Putamen (tissue), 1 donor: ENCODE measurements at regions not wholly inside any gene's neighbourhood (a gene's known extent, or its start where the extent isn't known, plus 50 kb on each side); places are given as distances from the start of the nearest gene placed in this dataset.
"Not testable (repeated sequence)": the region's sequence is repeated elsewhere in the genome, so short reads cannot be mapped to it uniquely, and the experiment has no call there.

ENCODE experiments used
- DNase-seq: peaks from one replicate; pipeline ENCODE4 v3.0.0-alpha.2; 2016; ENCODE audit warnings: low spot score

DNA sequence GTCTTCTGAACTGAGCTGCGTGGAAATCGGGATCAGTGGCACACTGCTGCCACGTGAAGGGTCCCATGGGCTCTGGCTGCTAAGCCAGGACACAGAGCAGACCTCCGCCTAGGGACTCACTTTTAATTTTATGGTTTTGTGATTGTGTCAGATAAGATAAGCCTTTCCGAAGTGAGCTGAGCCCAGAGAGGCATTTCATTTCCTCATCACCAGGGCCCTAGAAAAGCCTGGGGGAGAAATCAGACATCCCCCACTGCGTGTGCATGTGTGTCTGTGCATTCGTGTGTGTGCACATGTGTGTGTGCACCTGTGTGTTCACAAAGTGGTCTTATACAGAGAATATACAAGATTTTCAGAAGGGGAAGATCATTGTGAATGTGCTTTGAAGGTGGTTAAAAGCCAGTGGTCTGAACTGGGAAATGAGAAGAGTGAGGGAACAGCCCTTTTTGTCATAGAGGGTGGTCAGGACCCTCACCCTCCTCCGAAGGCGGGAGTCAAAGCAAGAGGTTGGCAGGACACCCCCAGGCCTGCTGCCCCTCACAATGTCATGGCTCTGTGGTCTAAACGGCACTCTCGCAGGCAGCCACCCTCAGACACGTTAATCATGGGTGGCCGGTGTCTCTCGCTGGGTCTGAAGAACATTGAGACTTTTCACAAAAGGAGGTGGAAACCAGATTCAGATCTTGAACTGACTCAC, 176.1 kb upstream of the PFKP start:
- DNase-seq, result no peak

DNA sequence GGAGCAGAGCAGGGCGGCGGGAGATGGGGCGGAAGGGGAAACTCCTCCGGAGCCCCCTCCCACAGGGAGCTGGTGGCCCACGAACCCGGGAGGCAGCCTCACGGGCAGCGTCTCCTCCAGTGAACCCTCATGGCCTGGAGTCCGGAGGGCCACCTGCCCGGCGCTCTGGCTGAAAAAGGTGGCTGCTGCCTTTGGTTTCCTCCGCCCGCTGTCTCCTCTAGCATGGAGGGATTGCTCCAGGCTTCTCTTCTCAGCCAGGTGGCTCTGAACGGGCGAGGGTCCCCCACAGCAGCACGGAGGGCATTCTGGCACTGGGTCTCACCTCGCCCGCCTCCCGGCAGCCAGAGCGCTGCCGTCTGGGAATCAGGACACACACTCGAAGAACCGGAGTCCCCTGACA, 177.3 kb upstream of the PFKP start:
- no peak for DNase-seq

DNA sequence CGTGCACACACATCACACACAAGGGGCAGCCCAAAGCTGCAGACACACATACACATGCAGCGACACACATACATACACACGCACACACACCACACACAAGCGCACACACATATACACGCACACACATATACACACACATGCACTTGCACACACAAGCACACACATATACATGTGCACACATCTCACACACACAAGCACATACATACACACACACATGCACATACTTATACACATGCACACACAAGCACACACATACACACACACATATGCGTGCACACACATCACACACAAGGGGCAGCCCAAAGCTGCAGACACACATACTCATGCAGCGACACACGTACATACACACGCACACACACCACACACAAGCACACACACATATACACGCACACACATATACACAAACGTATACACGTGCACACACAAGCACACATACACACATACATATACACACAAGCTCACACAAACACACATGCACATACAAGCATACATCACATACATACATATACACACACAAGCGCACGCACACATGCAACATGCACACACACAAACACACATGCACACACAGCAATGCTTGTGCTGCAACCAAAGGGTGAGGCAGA, 178.8 kb upstream of the PFKP start:
- no peak for DNase-seq

DNA sequence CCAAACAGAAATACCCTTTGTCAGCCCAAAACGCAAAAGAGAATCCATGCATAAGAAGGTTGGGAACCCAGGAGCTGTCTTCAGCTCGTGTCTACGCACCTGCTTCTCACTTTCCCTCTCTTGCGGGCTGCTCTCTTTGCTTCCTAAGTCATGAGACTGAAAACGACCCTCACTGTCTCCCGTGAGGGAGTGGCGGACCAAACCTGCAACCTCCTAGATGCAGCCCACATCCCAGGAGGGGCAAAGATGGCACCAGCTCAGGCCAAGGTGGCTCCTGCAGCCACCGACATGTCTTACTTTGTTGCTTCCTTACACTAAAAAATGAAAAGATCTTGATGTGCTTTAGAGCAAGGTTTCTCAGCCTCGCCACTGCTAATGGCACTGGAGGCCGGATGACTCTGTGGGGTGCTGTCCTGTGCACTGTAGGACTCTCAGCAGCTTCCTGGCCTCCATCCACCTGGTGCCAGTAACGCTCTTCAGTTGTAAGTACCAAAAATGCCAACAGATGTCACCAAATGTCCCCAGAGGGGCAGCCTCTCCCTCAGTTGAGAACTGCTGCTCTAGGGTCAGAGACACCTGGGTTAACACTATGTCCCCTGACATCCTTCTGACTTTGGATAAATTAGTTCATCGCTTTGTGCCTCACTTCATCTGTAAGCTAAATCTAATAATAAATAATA, 179.8 kb upstream of the PFKP start:
- DNase-seq, result no peak

DNA sequence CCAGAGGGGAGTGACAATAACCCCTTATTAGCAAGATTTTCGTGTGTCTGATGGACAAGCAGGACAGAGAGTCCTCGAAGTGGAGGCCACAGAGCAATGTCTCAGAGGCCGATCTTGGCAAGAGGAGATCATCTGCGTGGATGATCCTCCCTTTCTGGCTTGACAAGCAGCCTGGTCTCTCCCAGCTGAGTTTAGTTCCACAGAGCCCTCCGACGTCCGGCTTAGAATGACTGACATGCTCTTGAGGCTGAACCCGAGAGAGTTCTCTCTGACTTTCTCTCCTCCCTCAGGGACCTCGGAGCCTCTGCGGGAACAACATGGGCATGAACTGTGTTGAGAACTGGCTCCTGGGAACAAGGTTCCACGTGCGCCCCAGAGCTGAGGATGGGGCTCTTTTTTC, 180.7 kb upstream of the PFKP start:
- no peak for DNase-seq

DNA sequence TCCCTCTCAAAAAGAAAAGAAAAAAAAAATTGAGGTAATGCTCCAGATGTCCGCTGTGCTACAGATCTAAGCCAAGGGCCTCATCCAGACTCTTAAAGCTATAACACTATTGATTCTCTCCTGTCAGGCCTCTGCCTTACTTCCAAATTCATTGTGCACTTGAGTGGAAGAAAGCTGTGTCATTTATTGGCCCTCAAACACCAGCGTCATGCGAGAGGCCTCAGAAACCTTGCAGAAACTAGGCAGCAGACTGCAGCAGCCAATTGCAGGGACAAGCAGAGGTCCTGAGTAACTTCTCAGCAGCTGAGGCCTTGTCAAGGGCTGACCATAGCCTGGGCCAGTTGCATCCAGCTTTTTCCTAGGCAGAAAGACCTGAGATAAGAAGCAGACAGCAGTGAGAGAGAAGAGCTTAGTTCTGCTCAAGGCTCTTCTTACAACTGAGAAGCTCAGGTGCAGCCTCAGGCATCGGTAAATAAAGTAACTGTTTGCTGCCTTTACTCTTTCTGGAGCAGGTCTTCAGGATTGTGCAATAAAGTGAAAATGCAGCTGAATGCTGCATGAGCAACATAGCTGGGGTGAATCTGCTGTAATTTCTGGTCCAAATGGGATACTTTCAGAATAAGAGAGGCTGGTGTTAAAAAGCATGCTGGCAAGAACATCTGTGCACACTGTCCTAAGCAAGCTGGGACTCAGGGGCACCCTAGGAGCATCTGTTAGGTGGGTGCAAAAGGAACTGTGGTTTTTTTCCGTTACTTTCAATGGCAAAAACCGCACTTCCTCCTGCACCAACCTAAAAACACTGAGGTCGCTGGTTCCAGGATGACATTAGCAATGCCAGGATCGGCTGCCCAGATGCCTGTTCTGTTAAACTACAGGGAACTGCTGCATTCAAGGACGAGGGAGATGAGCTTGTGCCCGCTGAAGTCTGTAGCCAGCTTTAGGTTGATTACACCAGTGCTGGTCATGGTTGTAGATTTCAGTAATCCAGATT, 181.8 kb upstream of the PFKP start:
- DNase-seq, result no peak

DNA sequence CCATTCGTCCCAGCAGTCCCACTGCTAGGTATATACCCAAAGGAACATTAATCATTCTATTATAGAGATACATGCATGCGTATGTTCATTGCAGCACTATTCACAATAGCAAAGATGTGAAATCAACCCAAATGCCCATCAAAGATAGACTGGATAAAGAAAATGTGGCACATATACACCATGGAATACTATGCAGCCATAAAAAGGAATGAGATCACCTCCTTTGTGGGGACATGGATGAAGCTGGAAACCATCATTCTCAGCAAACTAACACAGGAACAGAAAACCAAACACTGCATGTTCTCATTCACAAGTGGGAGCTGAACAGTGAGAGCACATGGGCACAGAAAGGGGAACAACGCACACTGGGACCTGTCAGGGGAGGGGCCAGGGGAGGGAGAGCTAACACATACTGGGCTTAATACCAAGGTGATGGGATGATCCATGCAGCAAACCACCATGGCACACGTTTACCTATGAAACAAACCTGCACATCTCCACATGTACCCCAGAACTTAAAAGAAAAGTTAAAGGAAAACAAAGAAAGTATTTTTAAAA, 183.3 kb upstream of the PFKP start:
- not testable (repeated sequence) for DNase-seq

DNA sequence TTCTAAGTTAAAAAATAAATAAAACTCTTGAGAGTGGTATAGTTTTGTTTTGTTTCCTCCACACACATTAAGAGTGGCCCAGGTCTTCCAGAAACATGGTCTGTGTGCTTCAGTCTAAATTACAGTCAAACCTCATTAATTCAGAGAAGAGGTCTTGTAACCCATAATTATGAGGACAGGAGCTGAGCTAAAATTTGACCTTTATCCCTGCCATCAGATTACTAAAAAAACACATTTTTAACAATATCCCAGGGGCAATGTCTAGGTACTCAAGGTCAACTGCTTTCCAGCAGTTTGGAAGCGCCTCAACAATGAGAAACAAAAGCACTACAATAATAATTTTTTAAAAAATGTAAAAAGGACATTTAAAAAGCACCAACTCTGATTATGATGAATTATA, 184.1 kb upstream of the PFKP start:
- no peak for DNase-seq

DNA sequence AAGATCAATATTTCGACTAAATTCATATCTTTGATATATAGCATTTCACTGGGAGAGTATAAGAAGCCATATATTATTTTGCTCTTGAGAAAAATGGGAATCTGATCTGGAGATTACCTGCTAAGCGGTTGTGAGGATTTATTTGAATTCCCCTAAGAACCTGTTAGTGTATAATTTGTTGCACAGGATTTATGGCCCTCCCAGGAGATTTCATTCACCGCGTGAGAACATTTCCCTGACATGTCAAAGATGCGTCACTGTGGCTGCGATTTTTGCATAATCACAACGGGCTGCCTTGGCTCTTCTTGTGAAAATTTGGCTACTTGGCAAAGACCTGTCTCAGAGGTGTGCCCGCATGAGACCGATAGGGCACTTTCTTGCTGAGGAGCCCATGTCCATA, 184.7 kb upstream of the PFKP start:
- no peak for DNase-seq

DNA sequence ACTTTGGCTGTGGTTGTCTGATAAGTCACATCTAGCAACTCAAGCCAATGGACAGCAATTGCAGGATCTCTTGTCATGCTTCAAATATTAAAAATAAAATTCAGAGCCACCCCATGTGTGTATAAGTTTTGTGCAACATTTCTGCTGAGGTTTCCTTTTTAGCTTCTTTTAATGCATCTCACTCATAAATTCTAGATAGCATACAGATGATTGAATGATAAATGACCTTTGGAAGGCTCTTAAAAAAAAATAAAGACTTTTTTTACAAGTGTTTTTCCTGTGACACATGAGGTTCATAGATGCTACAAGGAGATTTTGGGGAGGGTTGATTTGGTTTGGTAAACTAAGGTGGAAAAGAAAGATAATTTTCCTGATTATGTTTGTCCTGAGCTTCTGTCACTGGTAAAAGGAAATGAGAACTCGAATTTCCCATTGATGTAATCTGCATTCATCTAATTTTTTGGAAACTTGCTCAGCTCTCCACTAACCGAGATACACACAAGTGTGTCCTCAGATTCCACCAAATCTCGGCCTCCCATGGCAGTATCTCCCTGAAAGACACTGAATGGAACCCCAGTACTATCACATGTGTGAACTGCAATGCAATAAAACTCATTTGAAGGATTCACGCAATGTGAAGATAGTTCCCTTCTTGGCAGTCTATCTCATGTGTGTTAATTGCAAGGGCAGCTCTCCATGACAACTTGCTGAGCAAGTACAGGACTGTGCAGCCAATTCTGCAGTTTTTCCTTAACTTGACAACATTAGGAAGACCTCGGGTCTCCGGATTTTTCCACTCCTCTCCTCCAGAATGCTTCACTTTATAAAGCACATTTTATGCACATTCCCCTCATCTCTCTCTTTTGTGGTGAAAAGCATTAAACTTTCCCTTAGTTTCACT, 185.4 kb upstream of the PFKP start:
- DNase-seq, result no peak

DNA sequence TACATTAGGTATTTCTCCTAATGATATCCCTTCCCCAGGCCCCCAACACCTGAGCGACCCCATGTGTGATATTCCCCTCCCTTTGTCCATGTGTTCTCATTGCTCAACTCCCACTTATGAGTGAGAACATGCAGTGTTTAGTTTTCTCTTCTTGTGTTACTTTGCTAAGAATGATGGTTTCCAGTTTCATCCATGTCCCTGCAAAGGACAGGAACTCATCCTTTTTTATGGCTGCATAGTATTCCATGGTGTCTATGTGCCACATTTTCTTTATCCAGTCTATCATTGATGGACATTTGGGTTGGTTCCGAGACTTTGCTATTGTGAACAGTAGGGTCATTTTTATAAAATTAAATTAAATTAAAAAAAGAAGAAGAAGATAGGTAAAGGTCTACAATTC, 187.3 kb upstream of the PFKP start:
- DNase-seq, result not testable (repeated sequence)

DNA sequence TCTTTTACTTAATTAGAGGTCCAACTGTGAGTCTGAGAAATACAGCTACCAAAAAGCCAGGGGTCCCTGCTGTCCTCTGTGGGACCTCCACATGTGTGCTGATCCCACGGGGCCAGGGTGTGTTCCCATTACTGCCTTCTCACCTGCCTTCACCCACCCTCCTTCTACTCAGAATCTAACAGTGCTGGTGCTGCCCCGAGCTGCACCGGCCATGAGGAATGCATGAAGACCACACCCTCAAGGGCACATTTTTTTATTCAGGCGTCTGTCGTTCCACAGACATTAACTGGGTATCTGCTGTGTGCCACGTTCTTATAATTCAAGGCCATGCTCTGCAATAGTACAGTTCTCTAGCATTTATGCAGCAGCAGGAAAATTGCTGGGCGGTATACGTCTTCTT, 188.5 kb upstream of the PFKP start:
- DNase-seq, result no peak

DNA sequence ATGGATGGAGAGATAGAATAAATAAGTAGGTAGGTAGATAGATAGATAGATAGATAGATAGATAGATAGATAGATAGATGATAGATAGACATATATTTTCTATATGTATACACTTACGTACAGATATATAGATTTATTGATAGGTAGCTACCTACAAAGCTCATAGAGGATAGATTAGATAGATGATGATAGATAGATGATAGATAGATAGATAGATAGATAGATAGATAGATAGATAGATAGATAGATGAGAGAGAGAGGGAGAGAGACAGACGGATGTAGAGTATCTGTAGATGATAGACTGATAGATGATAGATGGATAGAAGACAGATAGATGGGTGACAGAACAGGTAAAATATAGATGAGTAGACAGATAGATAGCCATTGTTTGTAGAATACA, 191.3 kb upstream of the PFKP start:
- no peak for DNase-seq

DNA sequence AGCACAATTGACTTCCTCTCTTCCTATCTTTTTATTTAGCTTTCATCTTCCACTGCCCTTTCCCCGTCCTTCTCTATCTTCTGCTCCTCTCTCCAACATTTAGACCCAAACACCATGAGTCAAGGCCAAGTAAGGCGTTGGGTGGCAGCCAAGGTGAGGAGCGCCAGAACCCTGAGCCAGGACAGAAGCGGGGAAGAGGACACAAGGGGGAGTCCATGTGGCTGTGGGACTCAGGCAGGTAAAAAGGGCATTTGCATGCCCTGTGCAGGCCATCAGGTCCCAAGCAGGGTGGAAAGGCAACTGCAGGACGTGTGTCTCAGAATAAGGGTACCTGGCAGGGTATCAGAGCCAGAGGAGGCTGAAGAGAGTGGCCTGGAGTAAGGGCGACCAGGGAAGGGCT, 192.4 kb upstream of the PFKP start:
- DNase-seq, result no peak

DNA sequence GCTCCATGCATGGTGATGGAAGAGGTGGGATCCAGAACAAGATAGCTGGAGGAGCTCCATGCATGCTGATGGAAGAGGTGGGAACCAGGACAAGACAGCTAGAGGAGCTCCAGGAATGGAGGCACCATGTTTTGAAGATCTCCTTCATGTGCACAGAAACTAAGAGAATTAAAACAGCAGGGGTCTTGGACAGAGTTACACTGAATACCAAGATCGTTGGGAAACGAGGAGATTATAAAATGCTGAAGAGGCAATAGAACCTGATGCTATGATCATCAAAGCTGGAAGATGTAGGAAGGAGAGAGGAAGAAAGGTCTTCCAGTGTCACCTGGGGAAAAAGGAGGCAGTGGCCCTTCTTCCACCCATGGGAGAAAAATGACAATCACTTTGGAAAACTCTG, 193.6 kb upstream of the PFKP start:
- DNase-seq, result no peak

DNA sequence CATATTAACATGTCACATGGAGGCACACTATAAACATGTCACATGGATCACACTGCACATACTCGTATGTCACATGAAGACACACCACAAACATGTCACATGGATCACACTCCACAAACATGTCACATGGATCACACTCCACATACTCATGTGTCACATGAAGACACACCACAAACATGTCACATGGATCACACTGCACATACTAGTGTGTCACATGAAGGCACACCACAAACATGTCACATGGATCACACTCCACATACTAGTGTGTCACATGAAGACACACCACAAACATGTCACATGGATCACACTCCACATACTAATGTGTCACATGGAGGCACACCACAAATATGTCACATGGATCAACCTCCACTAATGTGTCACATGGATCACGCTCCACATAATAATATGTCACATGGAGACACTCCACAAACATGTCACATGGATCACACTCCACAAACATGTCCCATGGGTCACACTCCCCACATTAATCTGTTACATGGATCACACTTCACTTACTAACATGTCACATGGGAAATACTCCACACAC, 195.6 kb upstream of the PFKP start:
- no peak for DNase-seq

DNA sequence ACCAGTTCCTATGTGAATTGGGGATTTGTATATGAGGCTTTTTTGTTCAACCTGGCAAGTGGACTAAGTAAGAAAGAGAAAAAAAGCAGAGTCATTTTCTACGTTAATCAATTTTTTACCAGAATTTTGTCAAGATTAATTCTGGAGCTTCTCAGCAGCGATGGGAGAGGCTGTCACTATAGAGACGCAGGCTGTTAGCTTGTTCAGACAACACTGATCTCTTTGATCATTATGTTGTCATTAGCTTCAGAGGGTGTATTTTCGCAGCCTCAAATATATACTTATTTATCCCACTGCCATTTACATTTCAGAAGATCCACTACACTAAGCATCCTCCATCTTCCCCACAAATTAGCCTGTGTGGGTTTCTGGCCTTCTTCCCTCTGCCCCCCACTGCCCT, 196.7 kb upstream of the PFKP start:
- no peak for DNase-seq

DNA sequence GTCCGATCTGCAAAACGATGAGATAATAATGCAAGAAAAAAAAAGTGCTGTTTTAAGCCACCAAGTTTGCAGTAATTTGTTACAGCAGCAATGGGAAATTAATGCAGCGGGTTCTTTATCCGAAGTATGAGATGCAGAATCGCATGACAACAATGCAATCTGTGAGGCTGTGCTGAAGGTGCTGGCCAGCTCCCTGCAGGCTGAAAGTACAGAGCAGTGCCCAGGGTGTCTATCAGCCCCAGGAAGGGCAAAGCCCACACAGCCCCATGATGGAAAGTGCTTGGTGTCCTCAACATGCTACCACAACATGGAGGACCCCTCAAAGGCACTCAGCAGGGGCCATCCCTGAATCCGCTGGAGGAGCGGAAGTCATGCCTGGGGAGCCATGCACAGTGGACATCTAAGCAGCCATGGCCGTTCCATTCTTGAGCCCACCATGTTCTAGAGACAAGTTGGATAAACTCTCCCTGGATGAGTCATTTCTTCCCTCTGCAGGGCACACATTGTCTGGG, 199.5 kb upstream of the PFKP start:
- DNase-seq, result no peak

DNA sequence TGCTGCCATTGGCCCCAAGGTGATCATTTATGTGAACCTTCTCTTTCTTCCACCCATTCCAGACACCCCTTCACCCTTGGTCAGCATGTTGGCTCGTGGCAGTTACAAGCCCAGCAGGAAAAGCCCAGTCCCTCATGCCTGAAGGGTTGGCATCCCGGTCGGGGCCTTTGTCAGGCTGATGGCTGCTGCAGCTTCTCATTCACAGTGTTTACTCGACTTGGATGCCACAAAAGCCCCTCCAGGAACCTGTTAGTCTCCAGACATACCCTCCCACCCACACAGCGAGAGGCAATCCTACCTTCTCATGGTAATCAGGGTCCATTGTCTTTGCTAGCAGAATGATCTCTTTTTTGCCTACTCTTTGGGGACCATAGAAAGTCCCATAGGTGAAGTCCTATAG, 200.8 kb upstream of the PFKP start:
- DNase-seq, result no peak

DNA sequence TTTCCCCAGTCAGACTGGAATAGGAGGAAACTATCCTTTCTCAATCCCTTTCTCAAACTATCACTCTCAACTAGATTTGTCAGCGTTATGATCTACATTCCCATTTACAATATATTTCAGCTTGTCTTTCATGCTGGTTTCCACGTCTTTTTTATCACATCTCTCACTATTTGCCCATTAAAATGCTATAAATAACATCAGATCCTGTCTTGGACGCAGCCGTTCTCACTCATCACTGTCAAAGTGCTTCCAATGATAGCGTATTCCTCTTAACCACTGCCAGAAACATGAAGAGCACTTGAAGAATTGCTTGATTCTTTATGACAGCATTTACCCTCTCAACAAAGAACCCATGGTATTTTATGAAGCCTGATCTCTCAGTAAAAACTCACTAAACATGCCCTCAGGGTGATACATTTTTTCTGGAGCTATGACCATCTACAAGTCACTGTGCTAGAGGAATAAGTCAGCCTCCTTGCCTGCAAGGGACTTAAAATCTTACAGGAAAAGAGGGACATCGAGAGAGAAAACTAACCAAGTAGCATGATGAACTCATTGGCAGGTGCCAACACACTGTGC, 205.6 kb upstream of the PFKP start:
- DNase-seq, result no peak
